Endothelial cell of umbilical vein (primary cell): ENCODE measurements at regions not wholly inside any gene's neighbourhood (a gene's known extent, or its start where the extent isn't known, plus 50 kb on each side); places are given as distances from the start of the nearest gene placed in this dataset.

Experiments used
- BruUV-seq: library from RNA; stranded (reverse); fragments of 400-500 nt; replicated peaks from 2 replicates; lab custom pipeline; 2021; lab: Mats Ljungman, UMichigan
- CTCF ChIA-PET: fragments of 300-600, 350-600 bp; sonication (Branson Sonifier 250); formaldehyde crosslinking; loops from one replicate; lab custom pipeline; 2021; ENCODE audit warnings: antibody characterized with exemption, inconsistent platforms; lab: Charles Lee
- POLR2A ChIA-PET: fragments of 300-600, 350-600 bp; sonication (Branson Sonifier 250); formaldehyde crosslinking; loops from one replicate; lab custom pipeline; 2021; ENCODE audit warnings: antibody characterized with exemption, inconsistent platforms; lab: Charles Lee
- DNase-seq: peaks from one replicate; pipeline ENCODE4 v3.0.0-alpha.2; 2011; ENCODE audit warnings: low read depth, low spot score
- FAIRE-seq: peaks from 2 replicates; lab custom pipeline; 2011; peaks lifted over from hg19 to GRCh38; lab: Jason Lieb, UNC
- H2AFZ ChIP-seq: 2 replicates; pipeline ENCODE4 v1.6.0; 2012; ENCODE audit warnings: low read depth, low read length, control low read depth, inconsistent platforms
- H3K27ac ChIP-seq: 2 replicates; pipeline ENCODE4 v1.5.1; 2011; ENCODE audit warnings: low read depth, mild to moderate bottlenecking, control low read depth, low read length, moderate library complexity; ENCODE audit not compliant: insufficient read depth
- H3K27me3 ChIP-seq, 2 experiments: 2 replicates each; pipeline versions ENCODE4 v1.6.0 to v1.6.1; 2011; ENCODE audit warnings: low read length in 2 of 2, mixed read lengths in 1 of 2; ENCODE audit not compliant: control insufficient read depth in 2 of 2, insufficient read depth in 2 of 2
- H3K36me3 ChIP-seq, 2 experiments: 2 replicates in 1 of 2; 3 replicates in 1 of 2; pipeline ENCODE4 v1.5.1; 2011; ENCODE audit warnings: low read length in 2 of 2, mild to moderate bottlenecking in 1 of 2, moderate library complexity in 1 of 2; ENCODE audit not compliant: control insufficient read depth in 2 of 2, insufficient read depth in 2 of 2; ENCODE audit errors: extremely low read depth in 1 of 2
- H3K4me1 ChIP-seq: 3 replicates; pipeline ENCODE4 v1.5.1; 2011; ENCODE audit warnings: mild to moderate bottlenecking, low read length; ENCODE audit not compliant: control insufficient read depth, insufficient read depth; ENCODE audit errors: extremely low read depth
- H3K4me2 ChIP-seq: 2 replicates; pipeline ENCODE4 v1.6.1; 2011; ENCODE audit warnings: low read length, control low read depth, mixed read lengths; ENCODE audit not compliant: insufficient read depth
- H3K4me3 ChIP-seq, 3 experiments: fragments of 200-600 bp in 1 of 3; sonication (generic), shearing (Covaris generic) in 1 of 3; replicated peaks in 1 of 3; 2 replicates each; pipeline ENCODE4 v1.5.1; 2011 to 2016; ENCODE audit warnings: control low read depth in 3 of 3, low read length in 3 of 3, mild to moderate bottlenecking in 2 of 3, inconsistent platforms in 1 of 3, low read depth in 1 of 3, moderate library complexity in 1 of 3; ENCODE audit not compliant: insufficient read depth in 1 of 3
- H3K79me2 ChIP-seq: 2 replicates; pipeline ENCODE4 v1.6.0; 2012; ENCODE audit warnings: low read length, inconsistent platforms; ENCODE audit not compliant: control insufficient read depth, insufficient read depth
- H3K9ac ChIP-seq: replicated peaks from 2 replicates; pipeline ENCODE3; 2011; ENCODE audit warnings: low read length, control low read depth; ENCODE audit not compliant: insufficient read depth; ENCODE audit errors: extremely low read depth
- H3K9me1 ChIP-seq: replicated peaks from 3 replicates; pipeline ENCODE4 v1.6.0; 2011; ENCODE audit warnings: mild to moderate bottlenecking, low read length; ENCODE audit not compliant: control insufficient read depth, insufficient read depth; ENCODE audit errors: extremely low read depth
- H3K9me3 ChIP-seq: replicated peaks from 2 replicates; pipeline ENCODE4 v1.5.1; 2012; ENCODE audit warnings: low read length, inconsistent platforms; ENCODE audit not compliant: control insufficient read depth, insufficient read depth
- H4K20me1 ChIP-seq: replicated peaks from 2 replicates; pipeline ENCODE3; 2011; ENCODE audit warnings: mild to moderate bottlenecking, low read length; ENCODE audit not compliant: control insufficient read depth, insufficient read depth; ENCODE audit errors: extremely low read depth
- CTCF ChIP-seq, 2 donors: IDR thresholded peaks; 1 replicate in 1 of 2; 2 replicates in 1 of 2; pipeline ENCODE4 v1.5.1; 2011; ENCODE audit warnings: low read length in 2 of 2, mild to moderate bottlenecking in 2 of 2, moderate library complexity in 2 of 2, control low read depth in 1 of 2, inconsistent platforms in 1 of 2, low read depth in 1 of 2; ENCODE audit not compliant: insufficient read depth in 1 of 2; ENCODE audit errors: extremely low read depth in 1 of 2
- EZH2 ChIP-seq: IDR thresholded peaks from 2 replicates; pipeline ENCODE4 v1.6.1; 2012; ENCODE audit warnings: borderline replicate concordance, low read depth, mild to moderate bottlenecking, moderate library complexity, low read length, inconsistent platforms; ENCODE audit not compliant: severe bottlenecking
- FOS ChIP-seq: IDR thresholded peaks from 2 replicates; pipeline ENCODE4 v1.6.1; 2011; ENCODE audit warnings: mild to moderate bottlenecking, low read length, moderate library complexity, borderline replicate concordance; ENCODE audit not compliant: insufficient read depth
- GATA2 ChIP-seq: IDR thresholded peaks from 2 replicates; pipeline ENCODE4 v1.7.0; 2011; ENCODE audit warnings: low read depth, mild to moderate bottlenecking, moderate library complexity, mixed read lengths, low read length; ENCODE audit not compliant: insufficient read length, insufficient read depth
- JUN ChIP-seq: IDR thresholded peaks from 2 replicates; pipeline ENCODE4 v1.6.1; 2011; ENCODE audit warnings: borderline replicate concordance, low read depth; ENCODE audit not compliant: insufficient read length, insufficient read depth
- MAX ChIP-seq: IDR thresholded peaks from 2 replicates; pipeline ENCODE4 v1.6.1; 2011; ENCODE audit not compliant: insufficient read depth, insufficient read length
- MYC ChIP-seq: IDR thresholded peaks from one replicate; pipeline ENCODE4 v1.6.1; 2011; ENCODE audit warnings: mild to moderate bottlenecking, low read depth, low read length
- POLR2A ChIP-seq: IDR thresholded peaks from 2 replicates; pipeline ENCODE4 v1.6.1; 2012; ENCODE audit warnings: low read depth, mild to moderate bottlenecking, control low read depth, low read length
- POLR2AphosphoS5 ChIP-seq: IDR thresholded peaks from 2 replicates; pipeline ENCODE4 v1.6.1; 2012; ENCODE audit warnings: low read depth, mild to moderate bottlenecking, control low read depth, low read length, moderate library complexity; ENCODE audit not compliant: insufficient read depth
- dilution Hi-C: fragments of 300-500 bp; cut with MboI; formaldehyde crosslinking; loops from one replicate; pipeline ENCODE4 v1.15.0; 2019; ENCODE audit warnings: low sequenced_read_pairs; ENCODE audit not compliant: extremely low pct_ligation_motif_present
- intact Hi-C: fragments of 100-400 bp; cut with micrococcal nuclease; formaldehyde crosslinking; loops from one replicate; pipeline ENCODE4 v1.10.0; 2022

GRCh38 chr3:118772036-118772435, 262.6 kb downstream of the IGSF11 start:
- TF ChIP-seq MAX, result no peak
- no peak for TF ChIP-seq JUN
- TF ChIP-seq GATA2, result no peak
- Histone ChIP-seq H3K4me2 (no peak overlapping the region), H3K79me2 (no peaks in the 10 kb centered on the region), H3K27ac (no peak overlapping the region), H4K20me1 (no peaks in the 10 kb centered on the region), H3K9ac (no peak overlapping the region), H2AFZ (no peak overlapping the region), H3K4me1 (no peaks in the 10 kb centered on the region), H3K4me3 (no peak overlapping the region), H3K36me3 (no peaks in the 10 kb centered on the region), H3K27me3 (no peaks in the 10 kb centered on the region), H3K9me3 (no peaks in the 10 kb centered on the region), H3K9me1 (no peaks in the 10 kb centered on the region)
- BruUV-seq, result no TSS peak
- FAIRE-seq (no peak), DNase-seq (no peak)
- ChIA-PET CTCF (no interaction called here), POLR2A (no interaction called here)
- dilution Hi-C loops, result no loop called here
- intact Hi-C loops, result no loop called here

GRCh38 chr3:118772547-118773011, 262.1 kb downstream of the IGSF11 start:
- no peaks in the 10 kb centered on the region for H3K79me2 ChIP-seq
- ChIA-PET POLR2A (no interaction called here), CTCF (no interaction called here)
- no peaks in the 10 kb centered on the region for H3K9me3 ChIP-seq
- TF ChIP-seq POLR2AphosphoS5, result no peak
- no peak for TF ChIP-seq FOS
- no peak for TF ChIP-seq EZH2
- no peak for TF ChIP-seq CTCF (IDR thresholded peaks at IDR 0.05; ENCODE audit: extremely low read depth in 1 of 2, insufficient read depth in 1 of 2, low read depth in 1 of 2, low read length in 2 of 2)
- TF ChIP-seq MYC, result no peak
- TF ChIP-seq MAX, result no peak
- TF ChIP-seq GATA2, result no peak
- no peak for TF ChIP-seq POLR2A
- no peak for TF ChIP-seq JUN
- no peak overlapping the region for H3K9ac ChIP-seq
- no peak overlapping the region for H3K27ac ChIP-seq
- no peak overlapping the region for H3K4me2 ChIP-seq
- no peaks in the 10 kb centered on the region for H4K20me1 ChIP-seq
- dilution Hi-C loops (no loop called here), intact Hi-C loops (no loop called here)
- no peak for DNase-seq
- H3K36me3 ChIP-seq, result no peaks in the 10 kb centered on the region
- H3K9me1 ChIP-seq, result no peaks in the 10 kb centered on the region
- H2AFZ ChIP-seq, result no peak overlapping the region
- no peaks in the 10 kb centered on the region for H3K27me3 ChIP-seq
- H3K4me3 ChIP-seq, result no peak overlapping the region
- no peaks in the 10 kb centered on the region for H3K4me1 ChIP-seq
- no TSS peak for BruUV-seq
- FAIRE-seq, result no peak
